Inflammatory macrophage treated with lipopolysaccharide for 4 hours (primary cell): ENCODE measurements at regions not wholly inside any gene's neighbourhood (a gene's known extent, or its start where the extent isn't known, plus 50 kb on each side); places are given as distances from the start of the nearest gene placed in this dataset.

Experiments used
- DNase-seq: peaks from one replicate; pipeline ENCODE4 v3.0.0-alpha.2; 2020

DNA sequence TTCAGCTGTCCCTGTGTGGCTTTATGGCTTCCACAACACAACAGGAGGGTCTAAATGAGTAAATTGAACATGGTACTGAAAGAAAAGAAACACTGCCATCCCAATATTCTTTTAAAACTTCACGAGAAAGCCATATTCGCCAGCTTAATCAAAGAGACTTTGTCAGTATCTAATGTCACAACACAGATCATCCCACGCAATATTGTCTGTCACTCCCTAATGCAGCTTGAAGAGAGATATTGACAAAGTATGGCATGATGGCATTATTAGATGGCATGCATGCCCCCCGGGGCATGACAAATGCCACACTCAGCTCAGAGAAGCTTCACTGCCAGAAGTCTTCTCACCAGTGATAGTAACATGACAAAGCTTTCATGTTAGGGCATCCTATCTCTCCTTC lies 197.8 kb downstream of the TTC8 start:
- no peak for DNase-seq

- no peak for DNase-seq
These were observed 200.2 kb downstream of the TTC8 start for GRCh38 chr14:89024691-89025090.

- DNase-seq: peak; percentile 78
These were observed 201.2 kb downstream of the TTC8 start for GRCh38 chr14:89025561-89026236.

DNA sequence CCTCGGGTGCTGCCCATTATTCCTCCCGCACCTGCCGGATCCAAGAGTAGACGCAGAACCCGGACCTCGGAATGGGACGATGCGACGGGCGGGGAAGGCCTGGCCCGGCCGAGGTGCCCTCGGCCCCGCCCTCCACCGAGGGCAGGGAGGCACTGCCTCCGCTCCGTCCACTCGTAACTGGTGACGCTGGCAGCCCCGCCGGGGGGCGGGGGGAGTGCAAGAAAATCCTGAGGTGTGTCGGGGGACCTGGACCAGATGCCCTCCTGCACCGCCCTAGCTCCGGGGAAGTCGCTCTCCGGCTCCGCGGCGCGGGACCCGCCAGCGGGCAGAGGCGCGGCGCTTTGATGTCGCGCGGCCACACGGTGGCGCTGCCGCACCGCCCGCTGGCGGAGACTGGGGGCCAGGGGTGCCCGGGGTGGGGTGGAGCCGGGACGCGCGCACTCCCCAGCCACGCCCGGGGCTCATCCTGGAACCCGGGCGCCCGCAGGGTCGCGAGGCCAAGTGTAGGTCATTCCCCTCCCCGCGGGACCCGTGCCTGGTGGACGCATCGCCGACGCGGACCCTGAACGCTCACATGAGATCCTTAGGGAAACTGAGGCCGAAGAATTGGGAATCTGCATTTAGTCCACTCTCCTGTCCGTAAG lies 202.8 kb downstream of the TTC8 start:
- peak; percentile 48 for DNase-seq

GRCh38 chr14:89028462-89029134 lies 204.1 kb downstream of the TTC8 start:
- DNase-seq: no peak

DNA sequence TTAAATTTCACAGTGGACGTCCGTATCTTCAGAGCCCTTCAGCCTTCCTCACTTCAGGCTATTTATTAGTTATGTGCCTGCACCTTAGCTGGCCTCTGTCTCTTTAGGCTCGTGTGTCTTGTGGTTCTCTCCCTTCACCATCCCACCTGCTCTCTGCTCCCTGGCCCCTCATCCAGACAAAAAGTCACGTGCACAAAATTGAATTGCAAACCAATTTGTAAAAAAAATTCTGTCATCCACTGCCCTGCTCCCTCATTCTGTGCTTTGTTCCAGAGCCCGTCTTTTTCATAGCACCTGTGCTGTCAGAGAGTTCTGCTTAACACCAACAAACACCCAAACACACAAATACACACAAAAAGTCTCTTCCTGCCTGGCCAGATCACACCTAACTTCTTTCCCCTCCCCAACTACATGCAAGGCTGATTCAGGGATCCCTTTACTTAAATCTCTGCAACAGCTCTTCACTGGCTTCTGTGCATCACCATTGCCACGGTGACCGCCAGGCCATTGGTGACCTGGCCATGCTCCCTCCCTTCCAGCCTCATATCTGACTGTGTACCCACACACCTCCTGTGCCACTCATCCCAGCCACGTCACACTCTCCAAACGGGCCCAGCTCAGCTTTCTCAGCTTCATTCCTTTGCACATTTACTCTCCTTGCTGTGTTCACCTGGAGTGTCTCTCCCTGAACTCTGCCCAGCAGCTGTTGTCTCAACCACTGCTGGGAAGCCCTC lies 205.7 kb downstream of the TTC8 start:
- no peak for DNase-seq

GRCh38 chr14:89030921-89031320 lies 206.5 kb downstream of the TTC8 start:
- no peak for DNase-seq

DNA sequence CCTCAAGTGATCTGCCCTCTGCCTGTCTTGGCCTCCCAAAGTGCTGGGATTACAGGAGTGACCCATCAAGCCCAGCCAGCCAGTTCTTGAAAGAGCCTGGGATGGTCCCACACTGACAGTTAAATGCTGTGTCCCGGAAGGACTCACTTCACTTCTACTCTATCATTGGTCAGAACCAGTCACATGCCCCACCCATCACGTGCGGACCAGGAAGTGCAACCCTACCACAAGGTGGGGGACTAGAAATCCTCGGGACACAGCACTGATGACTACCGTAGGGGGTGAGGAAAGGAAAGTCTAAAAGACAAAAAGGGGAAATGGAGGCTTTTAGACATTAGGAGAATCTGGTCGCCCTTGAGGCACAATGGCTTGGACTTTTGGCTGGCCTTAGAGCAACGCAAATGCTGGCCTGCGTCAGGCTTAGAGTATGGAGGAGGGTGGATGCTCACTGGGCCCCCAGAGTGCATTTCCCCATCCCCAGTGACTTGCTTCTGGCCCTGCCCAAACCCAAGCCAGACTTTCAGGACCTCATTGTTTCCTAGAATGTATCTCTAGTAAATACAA lies 207.7 kb downstream of the TTC8 start:
- DNase-seq: no peak

DNA sequence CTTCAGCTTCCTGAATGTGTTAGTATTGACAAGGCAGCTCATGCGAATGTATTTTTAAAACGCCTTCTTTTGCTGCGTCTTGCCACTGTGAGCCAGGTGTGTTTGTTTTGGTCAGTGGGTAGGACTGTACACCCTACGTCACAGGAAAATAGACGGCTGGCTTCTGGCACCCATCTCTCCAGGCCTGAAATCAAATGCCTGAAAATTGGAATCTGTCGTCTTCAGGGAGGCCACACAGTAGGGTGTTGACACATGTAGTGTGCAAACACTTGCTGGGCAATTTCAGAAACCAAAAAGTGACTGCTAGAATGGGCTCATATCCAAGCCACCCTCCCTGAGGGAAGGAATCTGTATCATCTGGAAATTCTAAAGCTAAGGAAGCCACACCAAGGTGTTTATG lies 209.3 kb downstream of the TTC8 start:
- DNase-seq: no peak

- no peak for DNase-seq
These were observed 211.9 kb downstream of the TTC8 start for GRCh38 chr14:89036371-89036770.

- no peak for DNase-seq
These were observed 212.6 kb downstream of the TTC8 start for GRCh38 chr14:89037065-89037464.

- DNase-seq: no peak
These were observed 215.6 kb downstream of the TTC8 start for GRCh38 chr14:89040080-89040459.

DNA sequence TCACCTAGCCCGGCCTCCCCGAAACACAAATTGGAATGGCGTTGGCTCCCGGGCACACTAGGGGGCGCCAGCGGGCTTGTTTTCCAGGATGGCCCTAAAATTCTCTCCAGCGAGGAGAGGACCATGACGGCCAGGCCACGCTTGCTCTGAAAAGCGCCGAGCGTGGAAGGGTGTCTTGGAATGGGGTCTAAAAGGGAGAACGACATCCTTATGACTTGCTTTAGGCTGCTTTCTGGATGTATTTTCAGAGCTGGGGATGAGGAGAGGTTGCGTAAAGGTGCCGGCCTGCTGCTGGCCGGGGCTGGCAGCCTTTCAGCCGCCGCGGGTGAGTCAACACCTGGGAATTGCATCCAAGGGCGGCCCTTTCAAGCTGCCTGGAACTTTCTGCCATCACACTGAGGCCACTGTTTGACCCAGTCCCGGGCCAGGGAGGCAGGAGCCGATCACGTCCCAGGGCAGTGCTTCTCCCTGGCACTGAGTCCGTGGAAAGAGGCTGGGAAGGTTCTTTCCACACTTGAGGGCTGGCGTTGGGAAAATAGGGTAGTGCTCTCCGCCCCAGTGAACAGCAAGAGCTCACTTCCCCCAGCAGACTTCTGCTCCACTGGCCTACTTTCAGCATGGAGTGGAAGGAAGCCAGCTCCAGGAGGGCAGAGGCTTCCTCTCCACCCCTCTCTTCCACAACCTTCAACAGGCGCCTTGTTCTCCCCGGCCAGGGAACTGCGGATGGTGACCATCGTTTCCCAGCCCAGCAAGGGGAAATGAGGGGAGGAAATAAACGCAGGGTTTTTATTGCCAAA lies 216.2 kb downstream of the TTC8 start:
- peak; percentile 75 for DNase-seq

DNA sequence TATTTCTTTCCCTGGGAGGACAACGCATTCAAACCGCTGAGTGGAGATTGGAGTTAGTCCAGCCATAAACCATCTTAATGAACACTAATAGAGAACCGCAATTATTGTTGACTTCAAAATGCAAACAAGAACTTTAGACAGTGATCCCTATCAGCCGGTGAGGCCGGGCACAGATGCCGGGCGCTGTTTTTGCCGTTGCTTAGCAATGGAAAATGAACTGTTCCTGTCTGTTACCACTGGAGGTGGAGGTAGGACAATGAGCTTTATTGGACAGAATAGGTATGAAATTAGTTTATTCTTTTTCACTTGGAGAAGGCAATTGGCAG lies 216.8 kb downstream of the TTC8 start:
- no peak for DNase-seq

- DNase-seq: no peak
These were observed 217.6 kb downstream of the TTC8 start for GRCh38 chr14:89042021-89042420.

GRCh38 chr14:89053303-89053702 lies 228.9 kb downstream of the TTC8 start:
- no peak for DNase-seq

DNA sequence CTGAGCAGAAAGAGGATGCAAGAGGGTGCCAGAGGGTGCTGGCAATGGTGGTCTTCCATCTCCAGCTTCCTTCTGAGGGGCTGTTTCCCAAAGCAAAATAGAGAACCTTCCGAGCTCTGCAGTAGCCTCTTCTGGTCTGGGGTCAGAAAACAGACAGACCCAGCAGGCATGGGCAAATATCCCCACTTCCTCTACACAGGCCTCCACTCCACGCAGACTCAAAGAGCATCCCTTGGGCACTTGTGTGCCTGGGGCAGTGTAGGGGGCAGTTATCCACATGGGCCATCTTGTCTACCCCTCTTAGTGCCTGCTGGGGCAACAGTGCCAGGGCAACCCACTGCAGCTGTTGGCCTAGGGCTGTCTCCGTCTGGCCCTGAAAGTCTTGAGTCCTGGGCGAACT lies 231.9 kb downstream of the TTC8 start:
- no peak for DNase-seq

DNA sequence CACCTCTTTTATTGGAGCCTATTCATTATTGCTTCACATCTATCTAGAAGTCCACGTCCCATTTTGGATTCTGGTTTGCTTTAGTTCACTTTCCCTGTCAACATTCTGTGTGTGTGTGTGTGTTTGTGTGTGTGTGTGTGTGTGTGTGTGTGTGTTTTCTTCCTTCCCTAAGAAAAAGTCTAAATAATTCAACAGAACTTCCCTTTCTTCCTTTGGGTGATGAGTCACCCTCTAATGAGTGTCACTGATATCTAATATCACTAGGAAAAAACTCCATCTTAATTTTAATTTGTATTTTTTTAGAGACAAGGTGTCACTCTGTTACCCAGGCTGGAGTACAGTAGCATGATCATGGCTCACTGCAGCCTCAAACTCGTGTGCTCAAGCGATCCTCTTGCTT lies 234.2 kb downstream of the TTC8 start:
- peak; percentile 41 for DNase-seq

- peak; percentile 1 for DNase-seq
These were observed 235.7 kb downstream of the TTC8 start for GRCh38 chr14:89060191-89060590.

DNA sequence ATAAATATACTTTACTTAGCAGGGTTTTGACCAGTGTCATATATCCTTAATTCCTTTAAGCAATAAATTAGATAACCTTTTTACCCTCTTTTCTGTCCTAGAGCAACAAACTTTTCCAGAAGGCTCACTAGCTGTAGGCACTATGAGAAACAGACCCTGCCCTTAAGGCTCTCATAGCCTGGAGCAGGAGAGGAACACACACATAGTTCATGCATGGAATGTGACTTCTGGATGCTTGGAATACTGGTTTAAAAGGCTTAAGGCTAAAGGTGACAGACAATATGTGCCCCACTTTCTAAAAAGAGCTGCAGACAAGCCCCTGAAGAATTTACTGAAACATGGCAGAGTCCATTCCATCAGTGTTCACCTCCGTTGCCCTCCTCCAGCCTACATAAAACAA lies 237.2 kb downstream of the TTC8 start:
- DNase-seq: no peak

DNA sequence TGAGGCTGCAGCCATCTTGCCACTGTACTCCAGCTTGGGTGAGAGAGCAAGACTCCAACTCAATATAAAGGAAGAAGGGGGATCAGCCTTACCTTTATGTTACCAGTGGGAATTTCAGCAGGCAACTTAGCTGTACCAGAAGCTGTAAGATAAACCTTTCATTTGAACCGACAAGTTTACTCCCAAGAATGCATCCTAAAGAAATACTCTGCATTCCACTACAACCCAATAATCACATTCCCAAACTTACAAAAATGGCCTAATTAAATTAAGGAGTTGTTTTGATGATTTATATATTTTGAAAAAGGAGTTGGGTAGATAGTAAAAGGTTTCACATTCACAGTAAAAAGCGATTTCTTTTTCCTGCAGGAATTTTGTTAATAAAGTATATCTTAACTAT lies 241.4 kb downstream of the TTC8 start:
- DNase-seq: no peak

GRCh38 chr14:89067293-89067972 lies 243.0 kb downstream of the TTC8 start:
- DNase-seq: no peak
